ENCODE measurements at regions not wholly inside any gene's neighbourhood (a gene's known extent, or its start where the extent isn't known, plus 50 kb on each side); places are given as distances from the start of the nearest gene placed in this dataset.
A peak's percentile ranks its signal among the peaks of the same experiment; 100 is the strongest.

GRCh38 chr6:26300359-26300758 lies 64.6 kb upstream of the BTN3A2 start:
- no peak for DNase-seq (ENCODE audit: low read depth, low spot score)
- no peak for TF ChIP-seq CTCF (IDR thresholded peaks at IDR 0.05; ENCODE audit: insufficient read depth, low read length, missing control alignments)
- H3K4me3 ChIP-seq (ENCODE audit: low read depth, low read length), result no peak overlapping the region
- ChIA-PET CTCF (interaction anchor here (1.4 kb wide), 1 partner anchor 50 kb away, joined by 3 read pairs; a partner anchor contains a TSS), POLR2A (no interaction called here)

- no peak overlapping the region for H3K4me3 ChIP-seq (ENCODE audit: low read depth, low read length)
- ChIA-PET CTCF (interaction anchor here (1.4 kb wide), 1 partner anchor 50 kb away, joined by 3 read pairs; a partner anchor contains a TSS), POLR2A (no interaction called here)
- no peak for TF ChIP-seq CTCF (IDR thresholded peaks at IDR 0.05; ENCODE audit: insufficient read depth, low read length, missing control alignments)
- no peak for DNase-seq (ENCODE audit: low read depth, low spot score)
These were observed 64.2 kb upstream of the BTN3A2 start for GRCh38 chr6:26300828-26301227.

- TF ChIP-seq CTCF (IDR thresholded peaks at IDR 0.05; ENCODE audit: insufficient read depth, low read length, missing control alignments), result no peak
- DNase-seq (ENCODE audit: low read depth, low spot score), result no peak
- H3K4me3 ChIP-seq (ENCODE audit: low read depth, low read length), result no peak overlapping the region
- POLR2A ChIA-PET, result no interaction called here
- CTCF ChIA-PET, result no interaction called here
These were observed 63.4 kb upstream of the BTN3A2 start for GRCh38 chr6:26301638-26302037.

- TF ChIP-seq CTCF (IDR thresholded peaks at IDR 0.05; ENCODE audit: insufficient read depth, low read length, missing control alignments), result no peak
These were observed 61.9 kb upstream of the BTN3A2 start for GRCh38 chr6:26302941-26303559.

GRCh38 chr6:26304213-26304796 lies 60.7 kb upstream of the BTN3A2 start:
- DNase-seq (ENCODE audit: low read depth, low spot score), result no peak
- ChIA-PET POLR2A (interaction anchor here (1.0 kb wide), 1 partner anchor 8 kb away, joined by 3 read pairs; no protein-coding TSS in a partner anchor), CTCF (interaction anchor here (1.0 kb wide), 1 partner anchor 13 kb away, joined by 3 read pairs; no protein-coding TSS in a partner anchor)
- peak overlapping the region; percentile 35 for H3K4me3 ChIP-seq (ENCODE audit: low read depth, low read length)
- no peak for TF ChIP-seq CTCF (IDR thresholded peaks at IDR 0.05; ENCODE audit: insufficient read depth, low read length, missing control alignments)

More at GRCh38 chr6:26302941-26303559, 61.9 kb upstream of the BTN3A2 start:
- CTCF ChIA-PET, result interaction anchor here (0.7 kb wide), 1 partner anchor 39 kb away, joined by 3 read pairs; no protein-coding TSS in a partner anchor
- POLR2A ChIA-PET, result no interaction called here
- DNase-seq (ENCODE audit: low read depth, low spot score), result no peak
- H3K4me3 ChIP-seq (ENCODE audit: low read depth, low read length), result no peak overlapping the region

GRCh38 chr6:26304797-26305640 lies 60.0 kb upstream of the BTN3A2 start:
- no peak for DNase-seq (ENCODE audit: low read depth, low spot score)
- TF ChIP-seq CTCF (IDR thresholded peaks at IDR 0.05; ENCODE audit: insufficient read depth, low read length, missing control alignments), result no peak
- H3K4me3 ChIP-seq (ENCODE audit: low read depth, low read length), result peak overlapping the region; percentile 35
- ChIA-PET CTCF (interaction anchor here (1.0 kb wide), 2 partner anchors 13 to 18 kb away, joined by 3 read pairs; no protein-coding TSS in a partner anchor), POLR2A (interaction anchor here (1.0 kb wide), 1 partner anchor 9 kb away, joined by 3 read pairs; no protein-coding TSS in a partner anchor)
